Endothelial cell of umbilical vein (primary cell): ENCODE measurements at regions not wholly inside any gene's neighbourhood (a gene's known extent, or its start where the extent isn't known, plus 50 kb on each side); places are given as distances from the start of the nearest gene placed in this dataset.

Source experiments
- CTCF ChIP-seq, 2 donors: IDR thresholded peaks; 1 replicate in 1 of 2; 2 replicates in 1 of 2; pipeline ENCODE4 v1.5.1; 2011; ENCODE audit warnings: low read length in 2 of 2, mild to moderate bottlenecking in 2 of 2, moderate library complexity in 2 of 2, control low read depth in 1 of 2, inconsistent platforms in 1 of 2, low read depth in 1 of 2; ENCODE audit not compliant: insufficient read depth in 1 of 2; ENCODE audit errors: extremely low read depth in 1 of 2
- EZH2 ChIP-seq: IDR thresholded peaks from 2 replicates; pipeline ENCODE4 v1.6.1; 2012; ENCODE audit warnings: borderline replicate concordance, low read depth, mild to moderate bottlenecking, moderate library complexity, low read length, inconsistent platforms; ENCODE audit not compliant: severe bottlenecking
- FOS ChIP-seq: IDR thresholded peaks from 2 replicates; pipeline ENCODE4 v1.6.1; 2011; ENCODE audit warnings: mild to moderate bottlenecking, low read length, moderate library complexity, borderline replicate concordance; ENCODE audit not compliant: insufficient read depth
- GATA2 ChIP-seq: IDR thresholded peaks from 2 replicates; pipeline ENCODE4 v1.7.0; 2011; ENCODE audit warnings: low read depth, mild to moderate bottlenecking, moderate library complexity, mixed read lengths, low read length; ENCODE audit not compliant: insufficient read length, insufficient read depth
- JUN ChIP-seq: IDR thresholded peaks from 2 replicates; pipeline ENCODE4 v1.6.1; 2011; ENCODE audit warnings: borderline replicate concordance, low read depth; ENCODE audit not compliant: insufficient read length, insufficient read depth
- MAX ChIP-seq: IDR thresholded peaks from 2 replicates; pipeline ENCODE4 v1.6.1; 2011; ENCODE audit not compliant: insufficient read depth, insufficient read length
- MYC ChIP-seq: IDR thresholded peaks from one replicate; pipeline ENCODE4 v1.6.1; 2011; ENCODE audit warnings: mild to moderate bottlenecking, low read depth, low read length
- POLR2A ChIP-seq: IDR thresholded peaks from 2 replicates; pipeline ENCODE4 v1.6.1; 2012; ENCODE audit warnings: low read depth, mild to moderate bottlenecking, control low read depth, low read length
- POLR2AphosphoS5 ChIP-seq: IDR thresholded peaks from 2 replicates; pipeline ENCODE4 v1.6.1; 2012; ENCODE audit warnings: low read depth, mild to moderate bottlenecking, control low read depth, low read length, moderate library complexity; ENCODE audit not compliant: insufficient read depth

GRCh38 chr11:116618461-116618860 is 154.3 kb downstream of the BUD13 start:
- no peak for TF ChIP-seq EZH2
- no peak for TF ChIP-seq POLR2AphosphoS5
- no peak for TF ChIP-seq POLR2A
- no peak for TF ChIP-seq CTCF (IDR thresholded peaks at IDR 0.05; ENCODE audit: extremely low read depth in 1 of 2, insufficient read depth in 1 of 2, low read depth in 1 of 2, low read length in 2 of 2)
- no peak for TF ChIP-seq FOS
- no peak for TF ChIP-seq JUN
- TF ChIP-seq MYC: no peak
- TF ChIP-seq MAX: no peak
- TF ChIP-seq GATA2: no peak
